Heart right ventricle (tissue), 16 donors: ENCODE measurements at regions not wholly inside any gene's neighbourhood (a gene's known extent, or its start where the extent isn't known, plus 50 kb on each side); places are given as distances from the start of the nearest gene placed in this dataset.

Experiments
- ATAC-seq, 8 donors: fragments of 200-7000 bp; cut with Tn5 transposase; one replicate each; pipeline ENCODE4 v1.9.1; 2020; ENCODE audit warnings: mild to moderate bottlenecking in 8 of 8, moderate library complexity in 8 of 8, moderate number of reproducible peaks in 1 of 8
- DNase-seq, 2 donors: peaks; one replicate each; pipeline ENCODE4 v3.0.0-alpha.2; 2020
- H3K27ac ChIP-seq, 10 donors: fragments of 200-600 bp; sonication (generic) in 2 of 10; one replicate each; pipeline versions ENCODE4 v1.5.0 to v1.8.0; 2020 to 2022; ENCODE audit warnings: mild to moderate bottlenecking in 3 of 10
- H3K27me3 ChIP-seq, 7 donors: fragments of 200-600 bp; one replicate each; pipeline ENCODE4 v1.8.0; 2021 to 2022; ENCODE audit warnings: mild to moderate bottlenecking in 2 of 7
- H3K36me3 ChIP-seq, 9 donors: fragments of 200-600 bp; sonication (generic) in 1 of 9; one replicate each; pipeline versions ENCODE4 v1.5.0 to v1.8.0; 2020 to 2022; ENCODE audit warnings: mild to moderate bottlenecking in 2 of 9
- H3K4me1 ChIP-seq, 9 donors: fragments of 200-600 bp; sonication (generic) in 1 of 9; one replicate each; pipeline versions ENCODE4 v1.5.0 to v1.8.0; 2020 to 2022; ENCODE audit warnings: mild to moderate bottlenecking in 4 of 9
- H3K4me3 ChIP-seq, 10 donors: fragments of 200-600 bp; sonication (generic) in 2 of 10; one replicate each; pipeline versions ENCODE4 v1.5.0 to v1.8.0; 2020 to 2022; ENCODE audit warnings: mild to moderate bottlenecking in 7 of 10, moderate library complexity in 2 of 10
- H3K9me3 ChIP-seq, 11 donors: fragments of 200-600 bp in 10 of 11; sonication (generic) in 2 of 11; one replicate each; pipeline versions ENCODE4 v1.5.0 to v1.8.0; 2013 to 2022; ENCODE audit warnings: mild to moderate bottlenecking in 2 of 11, control low read depth in 1 of 11, moderate library complexity in 1 of 11
- WGBS, 2 donors: extraction: QIAGEN DNeasy Blood & Tissue Kit; methylation state at CpG; one replicate each; pipeline ENCODE4 v1.1.7; 2013; ENCODE audit warnings: inconsistent platforms in 1 of 2; 5-methylcytosine and 5-hydroxymethylcytosine counted together
- intact Hi-C, 10 donors: fragments of 100-400 bp; cut with DNase I; formaldehyde crosslinking; loops; one replicate each; pipeline versions ENCODE4 v1.11.1 to v1.14.2; 2022
- TF ChIP-seq, protein P1 (sequence below), 9 donors: fragments of 200-600 bp; sonication (generic) in 2 of 9; IDR thresholded peaks; one replicate each; pipeline versions ENCODE4 v1.5.0 to v1.8.0; 2021 to 2022; ENCODE audit warnings: antibody characterized with exemption in 9 of 9, mild to moderate bottlenecking in 5 of 9, moderate library complexity in 1 of 9
- donor health status: Arrhythmogenic right ventricular cardiomyopathy.
- donor health status: ischemic (EF 13 %, LVEDD 7.1; RV severe dilation, severe dysfunction).
- donor health status: healthy with polysubstance abuse.
- donor health status: DM: no; HTN: yes; CAD: no.
- donor health status: DM: no; HTN: no; CAD: no.
- donor health status: ischemic (EF 25% LVEDD 6.9; RV normal size, moderate dysfunction).
- donor health status: ischemic (EF 25% LVEDD 5.7; RV mildly dilated, moderate dysfunction).
- donor health status: healthy.
- donor health status: DM: yes; HTN: yes; CAD: no.
- donor health status: Ischemic cardiomyopathy.
- donor health status: ischemic (EF 35%, LVEDD 5.7; RV mildly dilated, moderate dysfunction).
- donor health status: nonischemic (EF 11% LVEDD 7.7; RV severe dilation, severe dysfunction).
- donor health status: DM: yes; HTN: yes; CAD: no.
- donor health status: PGD.
- donor health status: ischemic (EF 29% LVEDD 5.4; RV normal size, mild dysfunction).
- donor health status: nonischemic (EF 23%, LVEDD 6.1; RV moderate dilation, normal function).

- WGBS, 2 donors, result 82 to 86% methylated on average over 2 of the region's 2 CpGs
- intact Hi-C loops, result no loop called here
- H3K4me3 ChIP-seq, result no peak overlapping the region
- H3K4me1 ChIP-seq, result no peaks in the 10 kb centered on the region
- no peaks in the 10 kb centered on the region for H3K9me3 ChIP-seq
- ATAC-seq, result no peak
- peaks cover 0 to 6% (median 0%) of the 10 kb centered on the region in 7 donors for H3K27me3 ChIP-seq
- DNase-seq, result no peak
- TF ChIP-seq, protein P1, sequence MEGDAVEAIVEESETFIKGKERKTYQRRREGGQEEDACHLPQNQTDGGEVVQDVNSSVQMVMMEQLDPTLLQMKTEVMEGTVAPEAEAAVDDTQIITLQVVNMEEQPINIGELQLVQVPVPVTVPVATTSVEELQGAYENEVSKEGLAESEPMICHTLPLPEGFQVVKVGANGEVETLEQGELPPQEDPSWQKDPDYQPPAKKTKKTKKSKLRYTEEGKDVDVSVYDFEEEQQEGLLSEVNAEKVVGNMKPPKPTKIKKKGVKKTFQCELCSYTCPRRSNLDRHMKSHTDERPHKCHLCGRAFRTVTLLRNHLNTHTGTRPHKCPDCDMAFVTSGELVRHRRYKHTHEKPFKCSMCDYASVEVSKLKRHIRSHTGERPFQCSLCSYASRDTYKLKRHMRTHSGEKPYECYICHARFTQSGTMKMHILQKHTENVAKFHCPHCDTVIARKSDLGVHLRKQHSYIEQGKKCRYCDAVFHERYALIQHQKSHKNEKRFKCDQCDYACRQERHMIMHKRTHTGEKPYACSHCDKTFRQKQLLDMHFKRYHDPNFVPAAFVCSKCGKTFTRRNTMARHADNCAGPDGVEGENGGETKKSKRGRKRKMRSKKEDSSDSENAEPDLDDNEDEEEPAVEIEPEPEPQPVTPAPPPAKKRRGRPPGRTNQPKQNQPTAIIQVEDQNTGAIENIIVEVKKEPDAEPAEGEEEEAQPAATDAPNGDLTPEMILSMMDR (IDR thresholded peaks at IDR 0.05), result no peak
- H3K36me3 ChIP-seq, result no peaks in the 10 kb centered on the region
- H3K27ac ChIP-seq, result no peak overlapping the region
These were observed 108.6 kb upstream of the CWC22 start for GRCh38 chr2:180115675-180116074.

- WGBS, 2 donors, result 83 to 88% methylated on average over 2 of the region's 2 CpGs
- DNase-seq (no peak), ATAC-seq (no peak)
- Histone ChIP-seq H3K4me3 (no peak overlapping the region), H3K9me3 (no peaks in the 10 kb centered on the region), H3K27me3 (peaks cover 0 to 6% (median 0%) of the 10 kb centered on the region in 7 donors), H3K27ac (no peak overlapping the region), H3K4me1 (no peaks in the 10 kb centered on the region), H3K36me3 (no peaks in the 10 kb centered on the region)
- TF ChIP-seq, protein P1 (IDR thresholded peaks at IDR 0.05), result no peak
- intact Hi-C loops, result no loop called here
These were observed 108.2 kb upstream of the CWC22 start for GRCh38 chr2:180115269-180115668.

- no peak overlapping the region for H3K4me3 ChIP-seq
- no peak overlapping the region for H3K27ac ChIP-seq
- H3K9me3 ChIP-seq, result no peaks in the 10 kb centered on the region
- TF ChIP-seq, protein P1 (IDR thresholded peaks at IDR 0.05), result no peak
- no peak for DNase-seq
- 90 to 95% methylated on average over 1 of the region's 1 CpG for WGBS, 2 donors
- peaks cover 0 to 10% (median 1%) of the 10 kb centered on the region in 7 donors for H3K27me3 ChIP-seq
- no peaks in the 10 kb centered on the region for H3K4me1 ChIP-seq
- intact Hi-C loops, result no loop called here
- ATAC-seq, result no peak
- no peaks in the 10 kb centered on the region for H3K36me3 ChIP-seq
These were observed 104.8 kb upstream of the CWC22 start for GRCh38 chr2:180111901-180112300.

DNA sequence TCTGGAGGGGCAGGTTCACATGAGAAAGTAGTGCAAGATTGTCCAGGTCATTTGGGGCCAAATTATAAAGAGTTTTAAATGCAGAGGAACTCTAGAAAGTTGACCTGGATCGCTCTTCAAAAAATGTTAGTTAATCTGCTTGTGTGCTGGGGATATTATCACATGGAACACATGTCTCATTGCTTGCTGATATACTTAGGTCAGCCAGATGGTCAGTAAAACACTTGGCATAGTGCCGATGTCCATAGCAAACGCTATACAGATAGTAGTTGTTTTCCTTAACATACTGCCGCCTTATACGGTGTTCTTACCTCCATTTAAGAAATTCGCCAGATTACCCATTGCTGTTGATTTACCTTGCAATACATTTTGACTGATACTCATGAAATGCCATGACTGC lies 103.4 kb upstream of the CWC22 start:
- no peak overlapping the region for H3K27ac ChIP-seq
- intact Hi-C loops, result no loop called here
- H3K4me1 ChIP-seq, result no peaks in the 10 kb centered on the region
- H3K4me3 ChIP-seq, result no peak overlapping the region
- DNase-seq (no peak), ATAC-seq (no peak)
- TF ChIP-seq, protein P1 (IDR thresholded peaks at IDR 0.05), result no peak
- 71 to 75% methylated on average over 6 of the region's 6 CpGs for WGBS, 2 donors
- H3K36me3 ChIP-seq, result no peaks in the 10 kb centered on the region
- no peaks in the 10 kb centered on the region for H3K9me3 ChIP-seq
- peaks cover 0 to 19% (median 3%) of the 10 kb centered on the region in 7 donors for H3K27me3 ChIP-seq
